PC-3 (cell line): ENCODE measurements at regions not wholly inside any gene's neighbourhood (a gene's known extent, or its start where the extent isn't known, plus 50 kb on each side); places are given as distances from the start of the nearest gene placed in this dataset.

ENCODE experiments used
- CTCF ChIP-seq: fragments of 300-600 bp; sonication (generic); conservative IDR thresholded peaks from 2 replicates; pipeline ENCODE4 v1.5.1; 2017; ENCODE audit warnings: antibody characterized with exemption, low read depth, mild to moderate bottlenecking, low read length
- EZH2phosphoT487 ChIP-seq: fragments of 300-600 bp; sonication (generic); IDR thresholded peaks from 2 replicates; pipeline ENCODE4 v1.6.1; 2018; ENCODE audit warnings: mild to moderate bottlenecking, antibody characterized with exemption, low read length, borderline replicate concordance

- TF ChIP-seq CTCF, result no peak
- TF ChIP-seq EZH2phosphoT487, result no peak
Observed at GRCh38 chr1:229167318-229167717, 103.6 kb upstream of the RAB4A start.
